ENCODE measurements at regions not wholly inside any gene's neighbourhood (a gene's known extent, or its start where the extent isn't known, plus 50 kb on each side); places are given as distances from the start of the nearest gene placed in this dataset.

GRCh38 chr20:54704032-54704635 lies 228.7 kb downstream of the DOK5 start:
- no peak for TF ChIP-seq CTCF (IDR thresholded peaks at IDR 0.05)
- TF ChIP-seq ZFX (IDR thresholded peaks at IDR 0.05; ENCODE audit: borderline replicate concordance): no peak
